Duodenal mucosa (tissue), 2 donors: ENCODE measurements at regions not wholly inside any gene's neighbourhood (a gene's known extent, or its start where the extent isn't known, plus 50 kb on each side); places are given as distances from the start of the nearest gene placed in this dataset.
"Not testable (repeated sequence)": the region's sequence is repeated elsewhere in the genome, so short reads cannot be mapped to it uniquely, and the experiment has no call there.

Experiments used
- H3K27ac ChIP-seq: one replicate; pipeline ENCODE4 v1.7.0; 2013; ENCODE audit warnings: low read depth, low read length
- H3K27me3 ChIP-seq, 2 donors: one replicate each; pipeline ENCODE4 v1.7.0; 2013; ENCODE audit warnings: low read length in 2 of 2, control low read depth in 1 of 2; ENCODE audit not compliant: insufficient read depth in 2 of 2, control insufficient read depth in 1 of 2
- H3K36me3 ChIP-seq, 2 donors: one replicate each; pipeline ENCODE4 v1.7.0; 2013; ENCODE audit warnings: low read length in 2 of 2, control low read depth in 1 of 2; ENCODE audit not compliant: insufficient read depth in 2 of 2, control insufficient read depth in 1 of 2
- H3K4me1 ChIP-seq, 2 donors: one replicate each; pipeline ENCODE4 v1.7.0; 2013; ENCODE audit warnings: low read length in 2 of 2, control low read depth in 1 of 2; ENCODE audit not compliant: insufficient read depth in 2 of 2, control insufficient read depth in 1 of 2
- H3K4me3 ChIP-seq, 2 donors: one replicate each; pipeline ENCODE4 v1.7.0; 2013; ENCODE audit warnings: low read length in 2 of 2, low read depth in 1 of 2
- H3K9ac ChIP-seq, 2 donors: one replicate each; pipeline ENCODE4 v1.7.0; 2013; ENCODE audit warnings: low read length in 2 of 2, low read depth in 1 of 2
- H3K9me3 ChIP-seq, 2 donors: one replicate each; pipeline ENCODE4 v1.7.0; 2013; ENCODE audit warnings: low read length in 2 of 2, control low read depth in 1 of 2; ENCODE audit not compliant: control insufficient read depth in 1 of 2

GRCh38 chr2:173568054-173568453, 213.4 kb downstream of the CDCA7 start:
- Histone ChIP-seq H3K4me3 (no peak overlapping the region), H3K4me1 (peaks cover 9 to 12% of the 10 kb centered on the region in 2 donors), H3K9me3 (no peaks in the 10 kb centered on the region), H3K9ac (no peak overlapping the region), H3K27me3 (no peaks in the 10 kb centered on the region), H3K36me3 (no peaks in the 10 kb centered on the region), H3K27ac (no peak overlapping the region)

DNA sequence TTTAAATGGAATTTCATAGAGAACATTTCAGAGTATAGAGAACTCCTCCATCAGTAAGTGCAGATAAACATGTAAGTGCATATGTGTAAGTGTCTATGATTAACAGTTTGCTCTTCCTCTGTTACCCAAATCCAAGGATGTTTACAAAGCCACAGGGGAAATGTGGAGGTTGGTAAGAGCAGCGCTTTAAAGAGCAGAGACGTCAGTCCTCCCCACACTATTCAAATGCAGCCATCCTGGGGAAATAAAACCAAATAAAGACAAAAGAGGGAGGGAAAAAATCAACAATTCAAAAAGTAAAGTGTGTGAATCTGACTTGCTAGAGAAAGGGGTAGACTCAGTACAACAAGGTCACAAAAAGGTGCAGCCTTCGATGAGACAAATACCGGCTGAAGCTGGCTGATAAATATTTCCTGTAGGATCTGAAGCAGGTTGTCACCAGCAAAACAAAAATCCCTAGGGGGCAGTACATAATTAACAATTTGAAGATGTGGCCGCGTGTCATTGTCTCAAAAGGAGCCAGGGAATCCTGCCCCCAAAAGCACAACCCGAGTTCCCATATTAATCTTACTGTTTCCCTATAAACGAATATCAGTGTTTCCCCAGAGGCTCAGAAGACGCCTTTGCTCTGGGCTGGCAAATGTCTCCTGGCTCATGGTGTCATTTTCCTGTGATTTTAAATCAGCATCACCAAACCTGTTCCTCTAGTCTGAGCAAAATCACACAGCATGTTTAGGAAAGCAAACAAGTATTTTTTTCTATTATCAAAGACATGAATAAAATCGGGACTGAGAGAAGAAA, 216.5 kb downstream of the CDCA7 start:
- no peak overlapping the region for H3K27ac ChIP-seq
- H3K27me3 ChIP-seq: no peaks in the 10 kb centered on the region
- H3K36me3 ChIP-seq: no peaks in the 10 kb centered on the region
- H3K4me1 ChIP-seq: peaks cover 11 to 12% of the 10 kb centered on the region in 2 donors
- H3K9ac ChIP-seq: no peak overlapping the region
- H3K9me3 ChIP-seq: no peaks in the 10 kb centered on the region
- H3K4me3 ChIP-seq: peak overlapping the region; percentile 41 to 42

DNA sequence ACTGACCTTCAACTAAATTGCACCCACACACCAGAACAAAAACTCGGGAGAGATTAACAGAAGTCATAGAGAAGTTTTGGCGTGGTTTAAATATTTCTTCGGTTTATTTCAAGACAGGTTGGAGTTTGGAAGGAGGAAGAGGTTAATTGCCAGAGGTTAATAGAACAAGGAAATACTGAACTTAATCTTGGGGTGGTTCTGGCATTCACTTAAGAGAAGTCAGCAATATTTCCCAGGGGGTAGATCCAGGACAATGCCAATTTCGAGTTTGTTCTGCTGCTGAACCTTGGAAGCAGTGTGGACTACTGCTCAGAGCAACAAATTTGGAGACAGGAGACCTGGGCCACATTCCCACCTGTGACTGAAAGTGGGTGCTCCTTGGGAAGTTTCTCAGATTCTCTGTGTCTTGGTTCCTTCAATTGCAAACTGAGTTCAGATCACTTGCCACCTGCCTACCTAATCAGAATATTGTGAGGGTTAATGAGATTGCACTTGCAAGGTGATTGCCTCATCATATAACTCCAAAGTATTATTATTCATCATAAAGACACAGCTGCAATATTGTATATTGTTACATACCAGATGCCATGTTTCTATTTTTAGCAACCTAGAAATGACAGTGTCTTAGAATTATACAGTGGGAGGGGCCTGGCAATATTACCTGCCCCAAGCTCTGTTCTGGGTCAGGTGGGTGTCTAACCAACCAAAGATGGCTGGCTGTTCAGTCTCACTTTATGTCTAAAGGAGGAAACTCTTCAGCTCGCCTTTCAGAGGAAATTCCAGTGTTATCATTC, 217.4 kb downstream of the CDCA7 start:
- H3K36me3 ChIP-seq: no peaks in the 10 kb centered on the region
- peak overlapping the region in 1 of 2 donors; percentile 42 for H3K4me3 ChIP-seq
- H3K27me3 ChIP-seq: no peaks in the 10 kb centered on the region
- H3K27ac ChIP-seq: peak overlapping the region; percentile 17
- peaks cover 11 to 12% of the 10 kb centered on the region in 2 donors for H3K4me1 ChIP-seq
- H3K9me3 ChIP-seq: no peaks in the 10 kb centered on the region
- H3K9ac ChIP-seq: peak overlapping the region in 1 of 2 donors; percentile 35

DNA sequence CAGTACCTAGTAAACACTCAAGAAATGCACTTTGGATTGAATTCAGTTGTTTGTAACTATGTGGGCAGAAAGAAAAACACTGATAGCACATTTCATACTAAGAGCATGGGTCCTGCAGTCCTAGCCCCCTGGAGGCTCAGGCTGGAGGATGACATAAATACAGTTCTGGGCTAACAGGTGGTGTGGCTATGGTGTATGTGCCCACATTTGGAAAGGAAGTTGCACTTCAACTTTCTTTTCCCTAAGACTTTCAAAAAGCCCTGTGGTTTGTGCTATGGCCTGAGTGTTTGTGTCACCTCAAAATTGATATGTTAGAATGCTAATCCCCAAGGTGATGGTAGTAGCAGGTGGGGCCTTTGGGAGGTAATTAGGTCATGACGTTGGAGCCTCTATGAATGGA, 218.2 kb downstream of the CDCA7 start:
- H3K4me1 ChIP-seq: peaks cover 11 to 12% of the 10 kb centered on the region in 2 donors
- H3K4me3 ChIP-seq: no peak overlapping the region
- no peak overlapping the region for H3K27ac ChIP-seq

GRCh38 chr2:173573782-173574181, 219.1 kb downstream of the CDCA7 start:
- H3K9ac ChIP-seq: not testable (repeated sequence)

More for the DNA sequence above, 218.2 kb downstream of the CDCA7 start:
- Histone ChIP-seq H3K9me3 (no peaks in the 10 kb centered on the region), H3K9ac (no peak overlapping the region), H3K27me3 (no peaks in the 10 kb centered on the region), H3K36me3 (no peaks in the 10 kb centered on the region)

GRCh38 chr2:173574324-173575112, 219.8 kb downstream of the CDCA7 start:
- H3K36me3 ChIP-seq: no peaks in the 10 kb centered on the region
- H3K4me1 ChIP-seq: peaks cover 11 to 12% of the 10 kb centered on the region in 2 donors
- H3K9ac ChIP-seq: no peak overlapping the region
- no peak overlapping the region for H3K4me3 ChIP-seq
- no peak overlapping the region for H3K27ac ChIP-seq
- H3K27me3 ChIP-seq: no peaks in the 10 kb centered on the region
- H3K9me3 ChIP-seq: no peaks in the 10 kb centered on the region

More at GRCh38 chr2:173573782-173574181, 219.1 kb downstream of the CDCA7 start:
- H3K27me3 ChIP-seq, H3K27ac ChIP-seq, H3K36me3 ChIP-seq, H3K4me3 ChIP-seq, H3K9me3 ChIP-seq: not testable (repeated sequence)
- peaks cover 11 to 12% of the 10 kb centered on the region in 2 donors for H3K4me1 ChIP-seq

DNA sequence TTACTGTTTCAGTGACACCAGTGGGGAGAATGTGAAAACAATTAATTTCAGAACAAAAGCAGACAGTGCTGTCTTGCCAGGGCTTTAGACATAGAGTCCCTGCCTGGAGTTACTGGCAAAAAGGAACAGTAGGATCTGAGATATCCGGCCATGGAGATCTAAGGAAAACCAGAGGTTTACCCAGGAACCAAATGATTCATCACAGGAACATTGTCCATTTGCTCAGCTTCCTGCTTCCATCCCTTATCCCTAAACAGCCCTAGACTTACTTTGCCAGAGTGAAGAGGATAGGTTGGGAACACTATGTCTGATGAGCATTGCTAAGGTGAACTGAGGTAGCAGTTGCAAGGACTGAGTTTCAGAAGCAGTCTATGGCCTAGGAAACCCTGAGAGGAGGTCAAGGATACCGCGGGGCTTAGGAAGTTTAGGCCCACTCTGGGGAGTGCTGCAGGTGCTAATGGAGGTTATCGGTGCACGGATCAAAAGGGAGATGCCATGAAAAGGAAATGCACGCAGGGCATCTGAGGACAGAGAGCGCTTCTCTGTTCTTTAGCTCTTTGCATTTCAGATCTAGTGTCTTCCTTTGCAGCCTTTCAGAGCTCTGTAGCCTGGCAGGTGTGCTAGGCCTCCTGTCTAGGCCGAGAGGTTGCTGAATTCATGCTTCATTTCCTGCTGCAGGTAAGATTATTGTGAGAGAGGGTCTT, 223.9 kb downstream of the CDCA7 start:
- H3K27me3 ChIP-seq: no peaks in the 10 kb centered on the region
- H3K9ac ChIP-seq: no peak overlapping the region
- no peaks in the 10 kb centered on the region for H3K9me3 ChIP-seq
- H3K4me1 ChIP-seq: no peaks in the 10 kb centered on the region
- no peaks in the 10 kb centered on the region for H3K36me3 ChIP-seq
- no peak overlapping the region for H3K27ac ChIP-seq
- no peak overlapping the region for H3K4me3 ChIP-seq

GRCh38 chr2:173580351-173580750, 225.7 kb downstream of the CDCA7 start:
- H3K27me3 ChIP-seq: no peaks in the 10 kb centered on the region
- no peaks in the 10 kb centered on the region for H3K9me3 ChIP-seq
- H3K4me1 ChIP-seq: no peaks in the 10 kb centered on the region
- H3K4me3 ChIP-seq: no peak overlapping the region
- H3K36me3 ChIP-seq: no peaks in the 10 kb centered on the region
- H3K9ac ChIP-seq: no peak overlapping the region
- no peak overlapping the region for H3K27ac ChIP-seq

DNA sequence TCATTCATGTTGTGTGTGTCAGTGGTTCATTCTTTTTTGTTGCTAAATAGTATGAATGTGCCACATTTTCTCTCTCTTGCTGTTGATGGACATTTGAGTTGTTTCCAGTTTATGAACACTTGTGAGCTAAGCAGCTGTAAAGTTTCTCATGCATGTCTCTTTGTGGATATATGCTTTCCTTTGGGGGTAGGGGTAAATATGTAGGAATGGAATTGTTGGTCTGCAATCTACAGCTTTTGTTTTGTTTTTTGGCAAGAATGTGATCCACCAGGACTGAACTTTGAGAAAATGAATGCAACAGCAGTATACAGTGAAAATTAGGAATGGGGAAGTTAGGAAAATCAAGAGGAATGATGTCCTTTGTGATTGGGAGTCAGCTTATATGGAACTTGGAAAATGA, 226.3 kb downstream of the CDCA7 start:
- H3K9me3 ChIP-seq: no peaks in the 10 kb centered on the region
- no peak overlapping the region for H3K4me3 ChIP-seq
- no peaks in the 10 kb centered on the region for H3K4me1 ChIP-seq

More for the DNA sequence above, 226.3 kb downstream of the CDCA7 start:
- H3K36me3 ChIP-seq: no peaks in the 10 kb centered on the region
- H3K27ac ChIP-seq: no peak overlapping the region
- H3K27me3 ChIP-seq: no peaks in the 10 kb centered on the region
- no peak overlapping the region for H3K9ac ChIP-seq
